GM18519 (cell line): ENCODE measurements at regions not wholly inside any gene's neighbourhood (a gene's known extent, or its start where the extent isn't known, plus 50 kb on each side); places are given as distances from the start of the nearest gene placed in this dataset.
"Not testable (repeated sequence)": the region's sequence is repeated elsewhere in the genome, so short reads cannot be mapped to it uniquely, and the experiment has no call there.

Source experiments
- ATAC-seq: cut with Tn5 transposase; IDR thresholded peaks from one replicate; pipeline ENCODE4 v1.9.1; 2021; ENCODE audit warnings: mild to moderate bottlenecking, moderate library complexity; ENCODE audit not compliant: unreplicated experiment, low FRiP score

- ATAC-seq = no peak
Observed at GRCh38 chr6:84905823-84906222, 141.4 kb upstream of the TBX18 start.

DNA sequence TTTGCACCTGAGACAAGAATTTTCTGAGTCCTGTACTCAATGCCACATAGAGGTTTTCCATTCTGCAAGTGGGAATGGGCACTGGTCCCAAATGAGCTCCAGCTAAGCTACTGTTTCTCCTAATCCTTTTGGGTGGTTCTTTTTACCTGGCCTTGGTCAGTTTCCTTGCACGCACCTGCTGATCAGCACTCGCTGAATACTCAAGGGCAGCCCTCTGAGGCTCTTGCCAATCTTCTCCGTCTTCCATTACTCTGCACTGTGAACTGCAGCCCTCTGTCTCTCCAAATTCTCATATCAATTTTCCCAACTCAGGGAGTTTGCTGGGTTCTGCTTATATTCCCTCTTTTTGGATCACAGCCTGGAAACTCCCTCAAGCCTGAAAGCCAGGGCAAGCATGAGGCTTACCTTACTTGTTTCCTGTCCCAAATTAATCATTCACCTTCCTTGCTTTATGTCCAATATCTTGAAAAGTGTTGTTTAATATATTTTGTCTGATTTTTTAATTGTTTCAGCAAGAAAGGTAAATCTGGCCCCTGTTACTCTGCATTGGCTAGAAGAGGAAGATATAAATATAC lies 138.0 kb upstream of the TBX18 start:
- ATAC-seq = no peak

DNA sequence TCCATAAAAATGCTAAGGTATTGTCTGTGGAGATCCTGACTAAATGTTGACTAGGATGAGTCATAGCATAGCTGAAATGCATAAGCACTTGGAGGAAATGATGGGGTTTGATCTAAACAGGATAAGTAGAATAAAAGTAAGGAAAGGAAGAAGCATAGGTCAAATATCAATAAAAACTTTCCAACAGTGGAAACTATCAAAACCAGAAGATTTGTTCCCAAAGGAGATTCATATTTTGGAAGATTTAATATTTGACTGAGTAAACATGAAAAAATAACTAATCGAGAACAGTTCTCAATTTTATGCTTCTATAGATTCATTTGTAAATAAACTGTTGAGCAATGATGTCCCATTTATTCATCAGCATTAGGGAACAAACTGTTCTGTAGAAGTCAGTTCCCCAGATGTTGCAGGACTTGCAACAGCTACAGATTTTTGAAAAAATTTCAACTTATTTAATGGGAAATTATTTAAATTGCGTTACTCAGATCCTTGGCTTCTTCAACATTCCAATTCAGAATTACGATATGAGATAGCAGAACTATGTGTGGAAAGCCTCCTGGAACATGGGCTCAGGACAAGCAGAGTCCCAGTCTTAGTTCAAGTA lies 133.7 kb upstream of the TBX18 start:
- ATAC-seq = no peak

- no peak for ATAC-seq
Observed at GRCh38 chr6:84897011-84897410, 132.6 kb upstream of the TBX18 start.

GRCh38 chr6:84892671-84893070 lies 128.3 kb upstream of the TBX18 start:
- ATAC-seq = no peak

DNA sequence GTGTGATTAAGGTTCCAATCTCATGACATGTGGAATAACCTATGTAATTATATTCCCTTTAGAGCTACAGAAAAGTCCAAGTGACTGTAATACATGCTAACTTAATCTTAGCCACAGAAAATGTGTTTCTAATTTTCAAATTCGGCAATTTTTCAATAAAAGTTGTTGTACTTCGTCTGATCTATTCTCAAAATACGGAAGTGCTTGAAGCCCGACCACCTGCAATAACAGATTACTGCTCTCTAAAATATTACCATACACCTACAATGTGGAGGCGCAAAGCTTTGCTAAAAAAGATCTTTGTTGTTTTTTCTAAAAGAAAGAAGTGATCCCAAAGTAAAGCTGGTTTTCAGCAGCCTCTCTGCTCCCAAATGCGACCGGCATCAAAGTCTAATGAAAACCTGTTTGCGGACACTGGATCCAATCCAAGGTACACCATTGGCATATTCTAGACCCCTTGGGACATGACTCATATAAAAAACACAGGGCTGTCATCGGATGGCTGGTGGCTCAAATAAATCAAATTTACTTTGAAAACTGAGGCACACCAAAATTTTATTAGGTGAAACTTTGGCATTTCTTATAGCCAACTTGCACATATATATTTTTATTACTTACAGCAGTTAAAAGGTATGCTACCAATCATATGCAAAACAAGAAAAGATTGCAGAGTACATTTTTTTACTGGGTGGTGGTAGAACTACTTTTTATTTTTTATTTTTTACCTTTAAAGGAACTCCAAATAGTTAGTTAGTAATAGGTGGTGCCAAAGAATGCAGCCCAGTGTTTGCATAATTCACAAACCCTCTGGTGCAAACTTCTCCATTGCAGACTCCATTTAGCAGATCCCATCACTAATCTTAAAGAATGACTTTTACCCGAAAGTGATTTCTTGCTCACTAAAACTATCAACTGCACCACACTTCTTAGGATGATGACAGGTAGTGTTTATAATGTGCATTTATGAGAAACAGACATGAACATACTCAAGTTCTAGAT lies 118.7 kb upstream of the TBX18 start:
- no peak for ATAC-seq

- ATAC-seq = not testable (repeated sequence)
Observed at GRCh38 chr6:84879385-84879784, 115.0 kb upstream of the TBX18 start.

- ATAC-seq = no peak
Observed at GRCh38 chr6:84877515-84878210, 113.3 kb upstream of the TBX18 start.

DNA sequence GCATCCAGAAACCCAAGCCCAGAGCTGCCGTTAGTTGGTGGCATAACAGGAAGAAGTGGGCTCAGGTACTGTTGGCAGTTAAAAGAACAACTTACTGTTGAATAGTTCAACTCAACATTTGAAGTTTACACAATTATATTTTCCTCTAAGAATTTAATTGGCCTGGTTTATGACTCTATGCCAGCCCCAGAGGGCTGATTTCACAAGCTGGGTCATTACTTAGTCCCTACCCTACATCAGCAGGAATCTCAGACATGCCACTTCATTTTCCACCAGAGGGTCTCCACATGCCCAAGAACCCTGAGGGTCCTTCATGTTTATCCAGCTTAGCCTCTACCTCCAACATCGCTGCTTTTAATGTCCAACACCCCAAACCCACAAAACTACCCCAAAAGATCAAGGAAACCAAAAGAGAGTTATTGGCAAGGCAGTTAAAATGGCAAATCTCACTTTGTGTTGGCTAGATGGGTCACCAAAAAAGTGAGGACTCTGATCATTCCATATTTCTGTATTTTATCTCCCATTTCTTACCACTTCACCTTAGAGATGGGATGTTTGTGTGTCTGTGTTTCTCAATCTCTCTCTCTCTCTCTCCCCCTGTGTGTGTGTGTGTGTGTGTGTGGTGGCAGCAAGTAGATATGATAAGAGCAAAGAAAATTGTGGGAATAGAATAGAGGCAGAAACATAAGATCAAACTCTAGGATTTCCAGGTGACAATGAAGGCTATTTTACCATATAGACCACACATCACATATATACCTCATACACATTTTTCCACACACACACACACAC lies 112.5 kb upstream of the TBX18 start:
- no peak for ATAC-seq

DNA sequence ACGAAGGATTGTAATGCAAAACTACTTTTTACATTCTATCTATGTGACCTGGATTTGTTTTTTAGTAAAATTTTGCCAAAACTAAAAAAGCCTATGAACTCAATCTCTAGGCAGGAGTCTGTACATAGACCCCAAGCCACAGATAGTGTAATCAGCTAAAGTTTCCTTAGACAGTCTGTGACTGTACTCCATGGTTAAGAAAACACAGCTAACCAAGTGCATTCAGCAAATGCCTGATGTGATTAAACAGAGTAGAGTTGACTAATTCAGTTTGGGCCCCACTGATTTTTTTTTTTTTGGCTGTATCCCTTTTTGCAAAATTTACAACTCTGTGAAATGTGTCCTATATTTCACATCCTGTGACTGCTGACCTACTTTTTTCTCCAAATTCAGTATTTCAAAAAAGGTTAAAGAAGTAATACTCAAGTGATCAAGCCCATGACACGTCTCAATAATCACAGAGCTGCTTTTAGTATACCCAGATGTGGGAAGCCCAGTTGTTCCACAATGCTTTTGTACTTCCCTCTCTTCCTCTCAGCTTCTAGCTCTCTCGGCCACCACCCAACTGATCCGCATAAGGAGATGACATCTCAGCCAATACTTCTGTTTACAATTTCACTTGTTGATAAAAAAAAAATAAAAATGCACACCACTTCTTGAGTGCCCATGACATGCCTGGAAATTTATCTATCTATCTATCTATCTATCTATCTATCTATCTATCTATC lies 108.8 kb upstream of the TBX18 start:
- ATAC-seq = no peak

DNA sequence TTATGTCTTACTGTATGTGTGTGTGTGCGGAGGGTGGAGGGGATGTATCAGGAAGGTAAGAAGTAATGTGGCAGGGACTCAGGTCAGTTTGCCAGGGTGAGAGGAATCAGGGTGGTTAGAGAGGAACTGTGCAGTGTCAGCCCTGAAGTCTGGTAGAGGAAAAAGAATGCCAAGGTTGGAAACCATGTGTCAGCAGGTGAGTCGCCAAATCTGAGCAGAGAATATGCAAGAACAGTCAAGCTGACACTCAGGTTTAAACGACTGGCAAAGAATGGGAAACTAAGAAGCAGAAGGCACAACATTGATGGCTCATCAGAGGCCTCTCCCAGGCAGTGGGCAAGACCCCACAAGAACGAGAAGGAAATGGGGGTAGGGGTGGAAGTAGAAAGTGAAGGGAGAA lies 107.5 kb upstream of the TBX18 start:
- ATAC-seq = no peak

GRCh38 chr6:84870672-84871071 lies 106.3 kb upstream of the TBX18 start:
- no peak for ATAC-seq

DNA sequence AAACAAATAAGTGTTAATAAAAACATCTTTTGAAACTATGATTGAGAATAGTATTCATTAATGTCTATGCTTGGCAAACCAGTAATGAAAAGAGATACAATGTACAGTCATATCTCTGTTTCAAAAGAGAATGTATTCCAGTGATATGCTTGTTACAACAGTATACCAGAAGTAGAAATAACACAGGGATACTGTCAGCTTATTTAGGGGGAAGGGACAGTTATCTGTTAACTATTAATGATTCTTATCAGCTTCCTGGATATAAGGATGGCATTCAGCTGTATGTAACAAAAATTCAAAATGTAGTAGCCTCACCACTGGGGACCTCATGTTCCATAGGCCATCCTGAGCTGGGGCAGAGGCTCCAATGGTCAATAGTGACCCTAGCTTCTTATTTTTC lies 103.8 kb upstream of the TBX18 start:
- no peak for ATAC-seq

DNA sequence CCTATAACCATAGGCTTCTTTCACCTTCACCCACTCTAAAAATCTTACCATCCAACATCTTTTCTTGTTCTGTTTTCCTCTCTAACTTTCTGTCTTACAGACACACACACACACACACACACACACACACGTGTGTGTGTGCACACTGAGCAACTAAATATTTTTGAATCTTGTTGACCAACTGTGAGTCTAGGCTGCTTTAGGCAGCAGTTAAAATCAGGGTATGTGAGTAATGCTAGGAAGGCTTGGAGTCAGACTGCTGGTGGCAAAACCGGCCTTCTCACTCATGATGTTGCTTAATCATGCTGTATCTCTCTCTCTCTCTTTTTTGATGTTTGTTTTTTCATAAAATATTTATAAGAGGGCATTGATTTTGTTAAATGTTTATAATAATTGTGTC lies 103.1 kb upstream of the TBX18 start:
- no peak for ATAC-seq

GRCh38 chr6:84866715-84867114 lies 102.3 kb upstream of the TBX18 start:
- ATAC-seq = no peak

- ATAC-seq = not testable (repeated sequence)
Observed at GRCh38 chr6:84865372-84865771, 101.0 kb upstream of the TBX18 start.

- no peak for ATAC-seq
Observed at GRCh38 chr6:84862843-84863242, 98.4 kb upstream of the TBX18 start.

- no peak for ATAC-seq
Observed at GRCh38 chr6:84860920-84861319, 96.5 kb upstream of the TBX18 start.

DNA sequence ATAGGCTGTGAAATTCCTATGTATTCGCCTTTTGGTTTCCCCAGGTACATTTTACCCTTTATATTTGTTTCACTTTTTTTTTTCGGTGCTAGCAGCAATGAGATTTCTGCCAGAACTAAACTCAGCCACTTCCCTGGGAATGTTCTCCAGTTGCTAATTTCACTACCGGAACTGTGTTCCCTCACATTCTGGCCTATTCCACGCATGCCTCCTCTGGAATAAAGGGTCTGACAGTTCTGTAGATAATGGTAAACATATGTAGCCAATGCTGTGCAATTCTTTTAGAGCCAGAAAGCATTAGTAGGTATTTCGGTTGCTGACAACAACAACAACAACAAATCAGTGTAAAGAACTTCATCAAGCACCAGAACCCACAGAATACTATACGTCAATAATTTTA lies 96.1 kb upstream of the TBX18 start:
- ATAC-seq = no peak
